ENCODE measurements at regions not wholly inside any gene's neighbourhood (a gene's known extent, or its start where the extent isn't known, plus 50 kb on each side); places are given as distances from the start of the nearest gene placed in this dataset.

GRCh38 chr2:181317511-181317910 lies 139.7 kb upstream of the ITGA4 start:
- no peak for DNase-seq
- peaks cover 33% of the 10 kb centered on the region for H3K4me1 Mint-ChIP-seq
- H3K4me3 Mint-ChIP-seq: no peak overlapping the region
- H3K9me3 Mint-ChIP-seq: no peaks in the 10 kb centered on the region
- POLR2A ChIA-PET: no interaction called here
- H3K27ac Mint-ChIP-seq: no peak overlapping the region
- TF ChIP-seq CTCF (IDR thresholded peaks at IDR 0.05): no peak
- CTCF ChIA-PET: interaction anchor here (2.0 to 3.0 kb wide), 3 partner anchors 14 to 149 kb away, joined by 6 to 14 read pairs (median 11); partner anchors contain the start of gene ITGA4
- H3K36me3 Mint-ChIP-seq (ENCODE audit: low read depth): no peaks in the 10 kb centered on the region
- intact Hi-C loops (cut with micrococcal nuclease): no loop called here
- no peaks in the 10 kb centered on the region for H3K27me3 Mint-ChIP-seq
- ATAC-seq (ENCODE audit: low read depth): no peak

- no peak for TF ChIP-seq CTCF (IDR thresholded peaks at IDR 0.05)
- no peak for DNase-seq
- no peak for ATAC-seq (ENCODE audit: low read depth)
- ChIA-PET POLR2A (interaction anchor here (0.5 to 1.4 kb wide), 3 partner anchors 10 to 98 kb away, joined by 3 to 5 read pairs (median 4); no protein-coding TSS in a partner anchor), CTCF (interaction anchor here (1.0 to 3.0 kb wide), 4 partner anchors 13 to 148 kb away, joined by 3 to 14 read pairs (median 8); partner anchors contain the start of gene ITGA4)
- Mint-ChIP-seq H3K27ac (no peak overlapping the region), H3K27me3 (no peaks in the 10 kb centered on the region), H3K4me3 (no peak overlapping the region), H3K36me3 (ENCODE audit: low read depth) (no peaks in the 10 kb centered on the region), H3K4me1 (peaks cover 22% of the 10 kb centered on the region), H3K9me3 (no peaks in the 10 kb centered on the region)
- intact Hi-C loops (cut with micrococcal nuclease): no loop called here
These were observed 138.5 kb upstream of the ITGA4 start for GRCh38 chr2:181318504-181319280.

- Mint-ChIP-seq H3K27me3 (no peaks in the 10 kb centered on the region), H3K4me1 (peaks cover 16% of the 10 kb centered on the region), H3K4me3 (no peak overlapping the region), H3K27ac (no peak overlapping the region), H3K36me3 (ENCODE audit: low read depth) (no peaks in the 10 kb centered on the region), H3K9me3 (no peaks in the 10 kb centered on the region)
- intact Hi-C loops (cut with micrococcal nuclease): no loop called here
- ChIA-PET POLR2A (interaction anchor here (0.5 to 1.4 kb wide), 2 partner anchors 10 to 79 kb away, joined by 4 to 5 read pairs; no protein-coding TSS in a partner anchor), CTCF (interaction anchor here (0.9 to 3.0 kb wide), 3 partner anchors 16 to 148 kb away, joined by 3 to 14 read pairs (median 11); no protein-coding TSS in a partner anchor)
- no peak for TF ChIP-seq CTCF (IDR thresholded peaks at IDR 0.05)
- DNase-seq (no peak), ATAC-seq (ENCODE audit: low read depth) (no peak)
These were observed 137.9 kb upstream of the ITGA4 start for GRCh38 chr2:181319286-181319685.

- Mint-ChIP-seq H3K27ac (no peak overlapping the region), H3K27me3 (no peaks in the 10 kb centered on the region), H3K4me3 (no peak overlapping the region), H3K9me3 (no peaks in the 10 kb centered on the region), H3K36me3 (ENCODE audit: low read depth) (no peaks in the 10 kb centered on the region), H3K4me1 (peaks cover 10% of the 10 kb centered on the region)
- ChIA-PET POLR2A (interaction anchor here (2.5 kb wide), 1 partner anchor 9 kb away, joined by 7 read pairs; no protein-coding TSS in a partner anchor), CTCF (no interaction called here)
- ATAC-seq (ENCODE audit: low read depth) (no peak), DNase-seq (no peak)
- no peak for TF ChIP-seq CTCF (IDR thresholded peaks at IDR 0.05)
- intact Hi-C loops (cut with micrococcal nuclease): no loop called here
These were observed 136.5 kb upstream of the ITGA4 start for GRCh38 chr2:181320638-181321037.

GRCh38 chr2:181324912-181325311 lies 132.3 kb upstream of the ITGA4 start:
- CTCF ChIA-PET: no interaction called here
- no peaks in the 10 kb centered on the region for H3K27me3 Mint-ChIP-seq
- TF ChIP-seq CTCF (IDR thresholded peaks at IDR 0.05): no peak

More at GRCh38 chr2:181324912-181325311, 132.3 kb upstream of the ITGA4 start:
- H3K27ac Mint-ChIP-seq: no peak overlapping the region
- peaks cover 2% of the 10 kb centered on the region for H3K36me3 Mint-ChIP-seq (ENCODE audit: low read depth)
- intact Hi-C loops (cut with micrococcal nuclease): no loop called here
- POLR2A ChIA-PET: interaction anchor here (1.2 kb wide), 1 partner anchor 11 kb away, joined by 6 read pairs; no protein-coding TSS in a partner anchor
- ATAC-seq (ENCODE audit: low read depth) (no peak), DNase-seq (no peak)
- peaks cover 14% of the 10 kb centered on the region for H3K4me1 Mint-ChIP-seq
- H3K4me3 Mint-ChIP-seq: no peak overlapping the region
- H3K9me3 Mint-ChIP-seq: peaks cover 13% of the 10 kb centered on the region
